Neural cell (in vitro differentiated cells): ENCODE measurements at regions not wholly inside any gene's neighbourhood (a gene's known extent, or its start where the extent isn't known, plus 50 kb on each side); places are given as distances from the start of the nearest gene placed in this dataset.

Experiments used
- H2AFZ ChIP-seq: fragments of 200-600, 300-800 bp; sonication (generic), shearing (Covaris generic); 2 replicates; pipeline ENCODE4 v1.6.0; 2014; ENCODE audit warnings: low read depth, mild to moderate bottlenecking, antibody characterized with exemption, low read length, moderate library complexity
- H3F3A ChIP-seq: fragments of 200-600 bp; shearing (Covaris generic); 2 replicates; pipeline ENCODE4 v1.6.1; 2016; ENCODE audit warnings: mild to moderate bottlenecking, moderate library complexity, mixed read lengths, antibody characterized with exemption, low read length; ENCODE audit not compliant: insufficient read depth, poor library complexity, severe bottlenecking
- H3K27ac ChIP-seq: fragments of 200-600, 300-800 bp; sonication (generic), shearing (Covaris generic); 2 replicates; pipeline ENCODE4 v1.5.1; 2014; ENCODE audit warnings: mild to moderate bottlenecking, low read length, moderate library complexity
- H3K27me3 ChIP-seq: fragments of 300-800, 200-600 bp; sonication (generic), shearing (Covaris generic); 2 replicates; pipeline ENCODE4 v1.6.0; 2014; ENCODE audit warnings: mild to moderate bottlenecking, low read depth, low read length, moderate library complexity; ENCODE audit not compliant: insufficient read depth
- H3K36me3 ChIP-seq: fragments of 300-800, 200-600 bp; sonication (generic), shearing (Covaris generic); 2 replicates; pipeline ENCODE4 v1.5.1; 2014; ENCODE audit warnings: mild to moderate bottlenecking, antibody characterized with exemption, low read length, moderate library complexity; ENCODE audit not compliant: insufficient read depth
- H3K4me2 ChIP-seq: fragments of 300-800, 200-600 bp; sonication (generic), shearing (Covaris generic); 2 replicates; pipeline ENCODE4 v1.6.0; 2014; ENCODE audit warnings: mild to moderate bottlenecking, low read length
- H3K4me3 ChIP-seq: fragments of 300-800, 200-600 bp; sonication (generic), shearing (Covaris generic); 2 replicates; pipeline ENCODE4 v1.5.1; 2014; ENCODE audit warnings: mild to moderate bottlenecking, low read length, moderate library complexity
- H3K79me2 ChIP-seq: fragments of 200-600 bp; shearing (Covaris generic); replicated peaks from 2 replicates; pipeline ENCODE4 v1.6.0; 2014; ENCODE audit warnings: mild to moderate bottlenecking, low read length, moderate library complexity; ENCODE audit not compliant: insufficient read depth
- H3K9ac ChIP-seq: fragments of 300-800, 200-600 bp; sonication (generic), shearing (Covaris generic); 2 replicates; pipeline ENCODE4 v1.6.1; 2016; ENCODE audit warnings: mild to moderate bottlenecking, low read length, mixed read lengths
- H3K9me2 ChIP-seq: fragments of 200-600 bp; shearing (Covaris generic); 2 replicates; pipeline ENCODE4 v1.6.1; 2016; ENCODE audit warnings: mild to moderate bottlenecking, low read length, mixed read lengths; ENCODE audit not compliant: insufficient read depth
- H3K9me3 ChIP-seq: fragments of 200-600, 300-800 bp; sonication (generic), shearing (Covaris generic); 2 replicates; pipeline ENCODE4 v1.6.1; 2016; ENCODE audit warnings: mild to moderate bottlenecking, mixed run types, low read length, moderate library complexity, mixed read lengths
- H4K20me1 ChIP-seq: fragments of 200-600 bp; shearing (Covaris generic); 2 replicates; pipeline ENCODE4 v1.6.1; 2016; ENCODE audit warnings: mild to moderate bottlenecking, mixed run types; ENCODE audit not compliant: insufficient read depth
- CTCF ChIP-seq: fragments of 450-650 bp; IDR thresholded peaks from 2 replicates; pipeline ENCODE4 v1.5.1; 2014; ENCODE audit warnings: antibody characterized with exemption, mild to moderate bottlenecking, moderate library complexity; ENCODE audit not compliant: poor library complexity, severe bottlenecking
- EP300 ChIP-seq: fragments of 450-650 bp; conservative IDR thresholded peaks from 2 replicates; pipeline ENCODE4 v1.6.1; 2014; ENCODE audit warnings: antibody characterized with exemption, mild to moderate bottlenecking, moderate library complexity; ENCODE audit not compliant: poor library complexity, severe bottlenecking
- EZH2 ChIP-seq: fragments of 200-600, 300-800 bp; shearing (Covaris generic), sonication (generic); IDR thresholded peaks from 2 replicates; pipeline ENCODE4 v1.6.1; 2014; ENCODE audit warnings: antibody characterized with exemption, low read length, borderline replicate concordance, mild to moderate bottlenecking; ENCODE audit not compliant: insufficient read depth, poor library complexity, severe bottlenecking
- MXI1 ChIP-seq: fragments of 450-650 bp; conservative IDR thresholded peaks from 2 replicates; pipeline ENCODE4 v1.6.1; 2014; ENCODE audit warnings: antibody characterized with exemption, mild to moderate bottlenecking; ENCODE audit not compliant: poor library complexity, severe bottlenecking
- POLR2AphosphoS5 ChIP-seq: IDR thresholded peaks from 2 replicates; pipeline ENCODE4 v1.6.1; 2012
- RAD21 ChIP-seq: fragments of 450-650 bp; conservative IDR thresholded peaks from 2 replicates; pipeline ENCODE4 v1.6.1; 2014; ENCODE audit warnings: antibody characterized with exemption, mild to moderate bottlenecking, moderate library complexity
- REST ChIP-seq: IDR thresholded peaks from 2 replicates; pipeline ENCODE4 v1.6.1; 2012; ENCODE audit warnings: borderline replicate concordance
- SMC3 ChIP-seq: fragments of 450-650 bp; conservative IDR thresholded peaks from 2 replicates; pipeline ENCODE4 v1.6.1; 2014; ENCODE audit warnings: antibody characterized with exemption, mild to moderate bottlenecking, moderate library complexity; ENCODE audit not compliant: poor library complexity
- TAF1 ChIP-seq: IDR thresholded peaks from 2 replicates; pipeline ENCODE4 v1.6.1; 2012; ENCODE audit warnings: low read depth

DNA sequence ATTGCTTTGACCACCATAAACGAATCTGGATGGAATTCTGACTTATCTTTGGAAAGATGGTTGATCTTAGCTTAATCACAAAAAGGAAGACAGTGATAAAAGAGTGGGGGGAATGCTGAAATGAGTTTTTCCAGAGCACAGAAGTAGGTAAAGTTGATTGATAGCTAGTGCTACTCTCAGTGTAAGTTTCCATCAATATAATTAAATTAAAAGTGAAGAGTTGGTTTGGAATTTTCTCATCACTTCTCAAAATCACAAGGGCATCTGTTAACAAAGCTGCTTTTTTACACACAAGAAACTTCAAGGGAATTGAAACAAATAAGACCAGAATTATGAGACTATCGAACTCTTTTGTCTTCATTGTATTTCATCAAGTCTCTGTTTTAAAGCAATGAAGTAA lies 1217.3 kb downstream of the REEP3 start:
- H3F3A ChIP-seq, result no peaks in the 10 kb centered on the region
- no peak overlapping the region for H2AFZ ChIP-seq
- no peaks in the 10 kb centered on the region for H3K9me2 ChIP-seq
- H3K9me3 ChIP-seq, result no peaks in the 10 kb centered on the region
- no peaks in the 10 kb centered on the region for H4K20me1 ChIP-seq
- H3K79me2 ChIP-seq, result no peaks in the 10 kb centered on the region
- no peak overlapping the region for H3K9ac ChIP-seq
- no peak overlapping the region for H3K4me3 ChIP-seq
- H3K4me2 ChIP-seq, result no peak overlapping the region
- no peaks in the 10 kb centered on the region for H3K27me3 ChIP-seq
- H3K36me3 ChIP-seq, result no peaks in the 10 kb centered on the region
- H3K27ac ChIP-seq, result no peak overlapping the region
- TF ChIP-seq SMC3 (no peak), CTCF (no peak), TAF1 (no peak), POLR2AphosphoS5 (no peak), EZH2 (no peak), EP300 (no peak), REST (no peak), RAD21 (no peak), MXI1 (no peak)

DNA sequence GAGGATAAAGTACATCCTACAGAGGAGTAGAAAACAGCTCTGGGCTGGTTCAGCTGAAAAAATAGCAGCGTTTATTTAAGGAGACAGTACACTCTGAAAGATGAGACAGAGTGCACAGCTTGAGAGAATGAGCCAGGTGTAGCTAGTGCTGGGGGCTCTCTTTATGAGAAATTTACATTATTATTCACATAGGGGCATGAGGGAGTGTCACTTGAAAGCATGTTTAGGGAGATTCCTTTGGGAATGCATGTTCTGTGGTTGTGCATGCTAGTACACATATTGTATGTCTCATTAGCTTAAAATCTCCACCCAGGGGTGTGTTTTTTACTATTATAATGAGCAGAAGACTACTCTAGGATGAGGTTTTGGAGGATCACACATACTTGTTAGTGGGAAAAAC lies 1224.4 kb downstream of the REEP3 start:
- Histone ChIP-seq H3K27ac (no peak overlapping the region), H3K9me2 (no peaks in the 10 kb centered on the region), H3K79me2 (no peaks in the 10 kb centered on the region), H3F3A (no peaks in the 10 kb centered on the region), H3K4me2 (no peak overlapping the region), H2AFZ (no peak overlapping the region), H3K36me3 (no peaks in the 10 kb centered on the region), H4K20me1 (no peaks in the 10 kb centered on the region), H3K27me3 (no peaks in the 10 kb centered on the region), H3K9ac (no peak overlapping the region), H3K9me3 (no peaks in the 10 kb centered on the region), H3K4me3 (no peak overlapping the region)
- TF ChIP-seq SMC3, result no peak
- no peak for TF ChIP-seq RAD21
- TF ChIP-seq EZH2, result no peak
- no peak for TF ChIP-seq REST
- TF ChIP-seq TAF1, result no peak
- no peak for TF ChIP-seq MXI1
- no peak for TF ChIP-seq POLR2AphosphoS5
- TF ChIP-seq EP300, result no peak
- TF ChIP-seq CTCF, result no peak
